AG04449 (cell line): ENCODE measurements at regions not wholly inside any gene's neighbourhood (a gene's known extent, or its start where the extent isn't known, plus 50 kb on each side); places are given as distances from the start of the nearest gene placed in this dataset.

Experiments
- CTCF ChIA-PET: fragments of 350-600 bp; formaldehyde crosslinking; extraction: SDS; loops from one replicate; lab custom pipeline; 2021; ENCODE audit warnings: antibody characterized with exemption; lab: Yijun Ruan, JAX
- POLR2A ChIA-PET: fragments of 400-600, 350-600 bp; formaldehyde crosslinking; extraction: SDS; loops from one replicate; lab custom pipeline; 2020; ENCODE audit warnings: antibody characterized with exemption, inconsistent platforms; lab: Yijun Ruan, JAX
- DNase-seq: peaks from one replicate; pipeline ENCODE4 v3.0.0-alpha.2; 2010; ENCODE audit warnings: low read depth, low spot score
- H3K4me3 ChIP-seq: 2 replicates; pipeline ENCODE4 v1.5.1; 2011; ENCODE audit warnings: low read depth, mild to moderate bottlenecking, control low read depth, low read length
- CTCF ChIP-seq: IDR thresholded peaks from one replicate; pipeline ENCODE4 v1.5.1; 2011; ENCODE audit warnings: mild to moderate bottlenecking, moderate library complexity, low read length, control low read depth, inconsistent platforms; ENCODE audit not compliant: insufficient read depth; ENCODE audit errors: missing control alignments

DNA sequence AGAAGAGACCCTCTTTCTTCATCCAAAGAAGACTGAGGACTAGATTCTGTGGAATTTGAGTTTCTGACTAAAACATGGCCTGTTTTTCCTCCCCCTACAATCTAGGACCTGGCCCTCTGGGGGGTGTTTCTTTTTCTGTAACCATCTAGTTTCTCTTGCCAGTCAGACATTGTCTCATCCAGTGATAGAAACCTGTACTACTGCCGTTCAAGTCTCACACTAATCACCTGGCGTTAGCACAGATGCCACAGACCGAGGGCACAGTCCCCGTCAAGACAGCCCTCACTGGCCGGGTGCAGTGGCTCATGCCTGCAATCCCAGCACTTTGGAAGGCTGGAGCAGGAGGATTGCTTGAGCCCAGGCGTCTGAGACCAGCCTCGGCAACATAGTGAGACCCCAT is 126.9 kb upstream of the NDUFV2 start:
- no peak for DNase-seq
- no peak overlapping the region for H3K4me3 ChIP-seq
- ChIA-PET CTCF (no interaction called here), POLR2A (no interaction called here)
- TF ChIP-seq CTCF, result no peak

DNA sequence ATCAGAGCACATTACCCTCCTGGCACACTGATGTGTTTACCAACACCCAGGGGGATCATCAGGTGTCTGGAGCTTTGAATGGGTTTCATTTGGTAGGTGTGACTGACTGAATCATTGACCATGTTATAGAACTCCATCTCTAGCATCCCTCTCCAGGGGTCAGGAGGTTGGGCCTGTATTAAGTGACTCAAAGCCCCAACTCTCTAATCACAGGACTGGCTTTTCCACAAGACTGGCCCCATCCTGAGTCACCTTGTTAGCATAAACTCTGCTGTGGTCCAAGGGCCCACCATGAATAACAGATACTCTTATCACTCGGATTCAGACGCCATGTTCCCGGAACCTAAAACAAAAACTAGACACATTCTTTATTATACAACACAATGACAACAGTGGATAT is 125.9 kb upstream of the NDUFV2 start:
- POLR2A ChIA-PET, result no interaction called here
- CTCF ChIA-PET, result no interaction called here

GRCh38 chr18:8977166-8977565 is 125.3 kb upstream of the NDUFV2 start:
- POLR2A ChIA-PET, result no interaction called here
- CTCF ChIA-PET, result interaction anchor here (0.6 to 1.1 kb wide), 2 partner anchors 10 to 176 kb away, joined by 3 read pairs; no protein-coding TSS in a partner anchor
- H3K4me3 ChIP-seq, result no peak overlapping the region
- no peak for DNase-seq
- TF ChIP-seq CTCF, result no peak

More for the DNA sequence above, 125.9 kb upstream of the NDUFV2 start:
- TF ChIP-seq CTCF, result no peak
- H3K4me3 ChIP-seq, result no peak overlapping the region
- DNase-seq, result no peak

DNA sequence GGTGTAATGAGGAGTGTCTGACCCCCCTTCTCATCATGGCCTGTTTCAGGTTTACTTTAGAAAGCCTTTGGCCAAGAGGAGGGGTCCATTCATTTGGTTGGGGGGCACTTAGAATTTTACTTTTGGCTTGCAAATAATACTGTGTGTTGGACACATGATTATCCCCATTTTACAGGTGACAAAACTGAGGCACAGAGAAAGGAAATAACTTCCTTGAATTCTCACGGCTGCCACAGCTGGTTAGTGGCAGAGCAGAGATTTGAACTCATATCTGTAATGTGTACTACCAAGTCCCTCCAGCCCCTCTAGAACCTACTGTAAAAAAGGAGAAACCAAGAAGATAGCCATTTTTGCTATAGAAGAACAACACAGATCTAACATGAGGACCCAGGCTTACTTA is 124.8 kb upstream of the NDUFV2 start:
- CTCF ChIA-PET, result interaction anchor here (0.6 to 1.1 kb wide), 2 partner anchors 10 to 176 kb away, joined by 3 read pairs; no protein-coding TSS in a partner anchor
- no peak overlapping the region for H3K4me3 ChIP-seq
- DNase-seq, result no peak
- POLR2A ChIA-PET, result interaction anchor here (1.3 kb wide), 1 partner anchor 177 kb away, joined by 4 read pairs; no protein-coding TSS in a partner anchor
- no peak for TF ChIP-seq CTCF

DNA sequence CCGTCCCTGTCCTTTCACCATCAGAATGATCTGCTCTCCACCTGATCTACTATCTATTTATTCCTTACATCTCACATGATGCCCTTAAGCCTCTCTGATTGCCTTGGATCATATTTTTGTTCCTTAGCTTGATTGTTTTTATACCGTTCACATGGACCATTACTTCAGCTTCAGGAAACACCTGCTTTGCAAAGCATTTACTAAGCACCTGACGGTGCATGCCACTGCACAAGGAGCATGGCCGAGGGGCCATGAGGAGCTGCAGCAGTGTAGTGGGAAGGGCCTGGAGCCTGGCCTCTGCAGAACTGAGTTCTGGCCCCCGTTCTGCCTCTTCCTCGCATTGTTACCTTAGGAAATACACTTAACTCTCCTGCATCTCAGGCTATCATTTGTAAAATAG is 124.1 kb upstream of the NDUFV2 start:
- H3K4me3 ChIP-seq, result no peak overlapping the region
- ChIA-PET CTCF (interaction anchor here (0.5 to 1.9 kb wide), 11 partner anchors 9 to 391 kb away, joined by 3 to 8 read pairs (median 3); no protein-coding TSS in a partner anchor), POLR2A (interaction anchor here (1.3 kb wide), 1 partner anchor 178 kb away, joined by 4 read pairs; no protein-coding TSS in a partner anchor)
- no peak for DNase-seq
- no peak for TF ChIP-seq CTCF

- no peak for DNase-seq
Measured at GRCh38 chr18:8979258-8979988, 123.1 kb upstream of the NDUFV2 start.

More at GRCh38 chr18:8979258-8979988, 123.1 kb upstream of the NDUFV2 start:
- ChIA-PET CTCF (interaction anchor here (0.6 to 1.9 kb wide), 14 partner anchors 8 to 359 kb away, joined by 3 to 8 read pairs (median 3); no protein-coding TSS in a partner anchor), POLR2A (interaction anchor here (0.6 to 1.3 kb wide), 2 partner anchors 111 to 179 kb away, joined by 4 read pairs; no protein-coding TSS in a partner anchor)
- H3K4me3 ChIP-seq, result no peak overlapping the region
- TF ChIP-seq CTCF, result no peak
